ENCODE measurements at regions not wholly inside any gene's neighbourhood (a gene's known extent, or its start where the extent isn't known, plus 50 kb on each side); places are given as distances from the start of the nearest gene placed in this dataset.

DNA sequence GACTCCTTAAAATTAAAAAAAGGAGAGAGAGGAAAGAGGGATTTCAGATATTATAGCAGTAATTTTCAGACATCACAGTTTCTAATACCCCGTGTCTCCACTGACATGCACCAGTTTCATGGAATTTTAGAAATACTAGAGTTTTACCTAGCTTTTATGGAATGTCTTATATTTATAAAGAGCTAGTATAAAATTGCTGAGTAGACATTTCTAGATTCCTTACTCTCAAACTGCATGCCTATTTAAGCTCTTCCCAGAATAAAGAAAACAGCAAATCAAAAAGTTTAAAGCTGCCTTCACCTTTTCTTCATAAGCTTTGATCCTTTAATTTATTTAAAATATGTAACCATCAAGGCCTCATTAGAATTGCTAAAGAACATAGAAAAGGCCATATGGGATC lies 247.4 kb upstream of the IL12A start:
- TF ChIP-seq CTCF (optimal IDR thresholded peaks at IDR 0.05 in 1 of 3, IDR thresholded peaks at IDR 0.05 in 1 of 3, conservative IDR thresholded peaks at IDR 0.05 in 1 of 3; ENCODE audit: extremely low read depth in 1 of 3, insufficient read depth in 2 of 3, low read length in 3 of 3) (no peak), EZH2 (IDR thresholded peaks at IDR 0.05; ENCODE audit: low read length) (no peak)
